Body of pancreas (tissue), 4 donors: ENCODE measurements at regions not wholly inside any gene's neighbourhood (a gene's known extent, or its start where the extent isn't known, plus 50 kb on each side); places are given as distances from the start of the nearest gene placed in this dataset.

ENCODE experiments used
- ATAC-seq: fragments of 150-250 bp; one replicate; pipeline ENCODE4 v1.9.1; 2016
- DNase-seq, 4 donors: peaks; one replicate each; pipeline ENCODE4 v3.0.0-alpha.2; 2019
- H3K27ac ChIP-seq, 4 donors: fragments of 200-600 bp; sonication (generic); 1 replicate in 3 of 4; 2 replicates in 1 of 4; pipeline versions ENCODE4 v1.5.1 to v1.6.1; 2016 to 2019; ENCODE audit warnings: mild to moderate bottlenecking in 1 of 4, mixed read lengths in 1 of 4, moderate library complexity in 1 of 4
- H3K27me3 ChIP-seq, 2 donors: fragments of 200-600 bp; sonication (generic); one replicate each; pipeline ENCODE4 v1.6.0; 2016; ENCODE audit warnings: mild to moderate bottlenecking in 1 of 2
- H3K36me3 ChIP-seq, 2 donors: fragments of 200-600 bp; sonication (generic); replicated peaks in 1 of 2; 2 replicates each; pipeline ENCODE4 v1.5.1; 2016; ENCODE audit warnings: low read depth in 2 of 2; ENCODE audit not compliant: insufficient read depth in 1 of 2
- H3K4me1 ChIP-seq: fragments of 200-600 bp; sonication (generic); one replicate; pipeline ENCODE4 v1.6.0; 2016
- H3K4me3 ChIP-seq, 2 donors: fragments of 200-600 bp; sonication (generic); 1 replicate in 1 of 2; 2 replicates in 1 of 2; pipeline ENCODE4 v1.5.1; 2016 to 2019
- H3K9me3 ChIP-seq, 3 donors: fragments of 200-600 bp; sonication (generic); 1 replicate in 2 of 3; 2 replicates in 1 of 3; pipeline ENCODE4 v1.5.1; 2016
- CTCF ChIP-seq, 7 experiments: fragments of 450-650 bp in 4 of 7; fragments of 200-600 bp in 3 of 7; sonication (generic) in 3 of 7; IDR thresholded peaks; one replicate each; pipeline ENCODE4 v1.5.1; 2016 to 2019; ENCODE audit warnings: antibody characterized with exemption in 7 of 7
- POLR2A ChIP-seq, 3 donors: fragments of 450-650 bp; IDR thresholded peaks; one replicate each; pipeline ENCODE4 v1.6.1; 2016; ENCODE audit warnings: antibody characterized with exemption in 3 of 3, mild to moderate bottlenecking in 2 of 3
- whole genome bisulfite sequencing, 2 donors: methylation state at CpG; one replicate each; pipeline ENCODE4 v1.1.5; 2017; 5-methylcytosine and 5-hydroxymethylcytosine counted together
- intact Hi-C: fragments of 100-400 bp; cut with DNase I; formaldehyde crosslinking; loops from one replicate; pipeline ENCODE4 v1.15.1; 2023

DNA sequence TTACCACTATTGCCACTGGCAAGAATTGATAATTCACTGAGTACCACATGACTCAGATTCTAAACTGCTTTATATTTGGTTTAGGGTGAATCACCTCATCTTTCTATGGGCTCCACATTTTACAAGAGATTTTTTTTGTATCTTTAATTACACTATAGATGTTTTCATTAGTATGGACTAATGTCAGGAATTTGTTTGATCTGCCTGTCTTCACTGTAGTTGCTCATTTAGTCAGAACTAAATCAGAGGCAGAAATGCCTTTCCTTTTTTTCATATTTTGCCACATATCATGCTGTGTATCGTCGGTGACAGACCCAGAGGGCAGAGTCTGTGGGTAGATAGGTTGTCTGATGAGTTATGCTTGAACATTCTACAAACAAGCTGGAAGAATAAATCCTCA, 524.1 kb downstream of the METTL15 start:
- 68 to 87% methylated on average over 2 of the region's 2 CpGs for WGBS, 2 donors
- no peaks in the 10 kb centered on the region for H3K9me3 ChIP-seq
- H3K4me1 ChIP-seq: no peaks in the 10 kb centered on the region
- no peaks in the 10 kb centered on the region for H3K27me3 ChIP-seq
- DNase-seq: no peak
- TF ChIP-seq CTCF (IDR thresholded peaks at IDR 0.05): no peak
- no peak for TF ChIP-seq POLR2A (IDR thresholded peaks at IDR 0.05)
- intact Hi-C loops: no loop called here
- no peaks in the 10 kb centered on the region for H3K36me3 ChIP-seq
- H3K27ac ChIP-seq: no peak overlapping the region
- ATAC-seq: no peak
- no peak overlapping the region for H3K4me3 ChIP-seq

DNA sequence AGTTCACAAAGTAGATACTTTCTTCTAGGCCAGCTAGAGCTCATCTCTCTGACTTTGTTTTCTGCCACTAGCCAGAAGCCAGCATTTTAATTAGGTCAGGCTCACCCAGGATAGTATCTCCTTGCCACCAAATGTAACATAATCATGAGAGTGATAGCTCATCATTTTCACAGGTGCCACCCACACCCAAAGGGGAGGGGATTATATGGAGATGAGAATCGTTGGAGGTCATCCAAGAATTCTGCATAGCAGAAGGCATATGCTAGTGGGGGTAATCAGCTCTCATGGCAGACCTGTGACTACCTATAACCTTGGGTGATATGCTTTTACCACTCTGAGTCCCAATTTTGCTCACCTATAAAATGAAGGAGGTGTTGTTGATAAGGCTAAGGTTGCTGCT, 523.0 kb downstream of the METTL15 start:
- TF ChIP-seq POLR2A (IDR thresholded peaks at IDR 0.05): no peak
- TF ChIP-seq CTCF (IDR thresholded peaks at IDR 0.05): no peak
- no peak for ATAC-seq
- WGBS, 2 donors: 18 to 25% methylated on average over 1 of the region's 1 CpG
- Histone ChIP-seq H3K4me3 (no peak overlapping the region), H3K27ac (no peak overlapping the region), H3K9me3 (no peaks in the 10 kb centered on the region), H3K4me1 (no peaks in the 10 kb centered on the region), H3K36me3 (no peaks in the 10 kb centered on the region), H3K27me3 (no peaks in the 10 kb centered on the region)
- no peak for DNase-seq
- intact Hi-C loops: no loop called here

- ATAC-seq (no peak), DNase-seq (no peak)
- H3K4me3 ChIP-seq: no peak overlapping the region
- WGBS, 2 donors: 67 to 82% methylated on average over 3 of the region's 3 CpGs
- intact Hi-C loops: no loop called here
- no peaks in the 10 kb centered on the region for H3K4me1 ChIP-seq
- H3K27ac ChIP-seq: no peak overlapping the region
- H3K27me3 ChIP-seq: no peaks in the 10 kb centered on the region
- no peaks in the 10 kb centered on the region for H3K36me3 ChIP-seq
- H3K9me3 ChIP-seq: no peaks in the 10 kb centered on the region
- TF ChIP-seq POLR2A (IDR thresholded peaks at IDR 0.05) (no peak), CTCF (IDR thresholded peaks at IDR 0.05) (no peak)
Measured at GRCh38 chr11:28629235-28629634, 521.0 kb downstream of the METTL15 start.

GRCh38 chr11:28628412-28628811, 520.2 kb downstream of the METTL15 start:
- Histone ChIP-seq H3K9me3 (no peaks in the 10 kb centered on the region), H3K4me3 (no peak overlapping the region), H3K4me1 (no peaks in the 10 kb centered on the region), H3K36me3 (no peaks in the 10 kb centered on the region), H3K27ac (no peak overlapping the region), H3K27me3 (no peaks in the 10 kb centered on the region)
- 43 to 65% methylated on average over 4 of the region's 4 CpGs for WGBS, 2 donors
- ATAC-seq (no peak), DNase-seq (no peak)
- intact Hi-C loops: no loop called here
- no peak for TF ChIP-seq POLR2A (IDR thresholded peaks at IDR 0.05)

- no peak overlapping the region for H3K4me3 ChIP-seq
- ATAC-seq: no peak
- WGBS, 2 donors: 69 to 74% methylated on average over 1 of the region's 1 CpG
- H3K27ac ChIP-seq: no peak overlapping the region
- TF ChIP-seq POLR2A (IDR thresholded peaks at IDR 0.05) (no peak), CTCF (IDR thresholded peaks at IDR 0.05) (no peak)
- no peaks in the 10 kb centered on the region for H3K27me3 ChIP-seq
- DNase-seq: no peak
- no peaks in the 10 kb centered on the region for H3K9me3 ChIP-seq
- intact Hi-C loops: no loop called here
- H3K36me3 ChIP-seq: no peaks in the 10 kb centered on the region
- H3K4me1 ChIP-seq: no peaks in the 10 kb centered on the region
Measured at GRCh38 chr11:28627690-28628255, 519.6 kb downstream of the METTL15 start.
